Superior temporal gyrus (tissue), 1 donor: ENCODE measurements at regions not wholly inside any gene's neighbourhood (a gene's known extent, or its start where the extent isn't known, plus 50 kb on each side); places are given as distances from the start of the nearest gene placed in this dataset.
A peak's percentile ranks its signal among the peaks of the same experiment; 100 is the strongest.
"Not testable (repeated sequence)": the region's sequence is repeated elsewhere in the genome, so short reads cannot be mapped to it uniquely, and the experiment has no call there.

ENCODE experiments used
- DNase-seq: peaks from one replicate; pipeline ENCODE4 v3.0.0-alpha.2; 2016; ENCODE audit errors: extremely low spot score

DNA sequence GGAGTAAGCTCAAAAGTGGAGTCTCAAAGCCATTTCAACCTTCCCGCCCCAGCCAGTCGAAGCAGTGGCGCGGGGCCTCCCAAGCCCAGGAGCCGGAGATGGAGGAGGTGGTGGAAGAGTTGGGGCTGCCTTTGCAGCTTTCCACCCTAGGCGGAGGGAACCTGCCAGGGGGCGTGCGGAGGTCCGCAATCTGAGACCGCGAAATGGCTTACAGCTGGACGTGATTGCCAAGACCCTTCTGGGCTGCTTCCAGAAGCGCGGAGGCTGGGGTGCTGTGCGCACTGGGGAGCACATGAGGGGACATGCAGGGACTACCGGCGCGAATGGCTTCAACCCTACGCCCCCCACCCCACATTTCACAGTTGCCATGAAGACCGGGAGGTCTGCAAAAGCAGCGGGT lies 86.2 kb downstream of the PRR15 start:
- DNase-seq, result no peak

GRCh38 chr7:29651477-29651876 lies 87.8 kb downstream of the PRR15 start:
- no peak for DNase-seq

GRCh38 chr7:29652556-29652955 lies 88.9 kb downstream of the PRR15 start:
- DNase-seq, result no peak

DNA sequence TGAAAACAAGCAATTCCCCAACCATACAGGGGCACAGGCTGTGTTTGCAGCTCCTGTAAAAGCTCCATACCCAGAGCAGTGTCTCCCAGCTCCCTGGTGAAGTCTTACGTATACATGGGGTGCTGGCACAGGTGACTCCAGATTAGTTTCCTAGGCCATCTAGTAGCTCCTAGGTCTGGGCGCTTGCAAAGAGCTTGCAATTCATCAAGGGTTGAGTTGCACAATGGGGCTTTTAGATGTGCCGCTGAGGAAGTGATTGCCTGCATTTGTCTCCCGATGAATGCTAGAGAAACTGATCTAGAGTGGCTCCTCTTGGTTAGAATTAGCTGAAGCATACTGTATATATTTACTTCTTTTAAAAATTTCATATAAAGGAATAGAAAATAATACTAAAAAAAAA lies 90.7 kb downstream of the PRR15 start:
- DNase-seq, result peak; percentile 24

DNA sequence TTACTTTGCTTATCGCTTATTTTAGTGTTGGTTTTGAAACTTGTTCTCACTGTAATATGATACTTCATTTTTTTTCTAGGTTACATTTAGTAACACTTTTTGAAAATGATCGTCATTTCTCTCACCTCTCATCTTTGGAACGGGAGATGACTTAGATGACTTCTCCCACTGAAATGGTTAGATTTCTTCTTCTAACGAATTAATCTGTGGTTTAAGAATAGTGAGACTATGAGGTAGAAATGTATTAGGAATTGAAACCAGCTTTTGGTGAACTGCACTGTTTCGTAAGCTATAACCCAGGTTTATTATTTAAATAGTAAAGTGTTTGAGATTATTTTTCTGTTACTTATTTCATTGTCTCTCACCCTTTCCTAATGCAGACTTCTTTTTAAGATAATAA lies 93.7 kb downstream of the PRR15 start:
- no peak for DNase-seq

DNA sequence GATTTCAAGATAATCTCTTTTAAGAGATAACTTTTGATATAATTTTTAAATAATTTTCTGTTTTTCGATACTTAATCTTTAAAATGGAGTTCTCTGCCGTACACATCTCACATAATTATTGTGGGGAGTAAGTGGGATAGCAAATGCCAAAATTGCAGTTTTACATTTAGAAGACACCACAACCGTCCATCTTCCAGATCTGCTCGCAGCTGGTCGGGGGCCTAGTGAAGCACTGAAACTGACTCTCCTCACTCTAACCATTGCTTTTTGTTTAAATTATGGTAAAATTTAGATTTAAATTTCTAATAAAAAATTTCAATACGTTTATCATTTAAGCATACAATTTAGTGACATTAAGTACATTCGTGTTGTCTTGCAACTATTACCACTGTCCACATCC lies 94.2 kb downstream of the PRR15 start:
- no peak for DNase-seq

DNA sequence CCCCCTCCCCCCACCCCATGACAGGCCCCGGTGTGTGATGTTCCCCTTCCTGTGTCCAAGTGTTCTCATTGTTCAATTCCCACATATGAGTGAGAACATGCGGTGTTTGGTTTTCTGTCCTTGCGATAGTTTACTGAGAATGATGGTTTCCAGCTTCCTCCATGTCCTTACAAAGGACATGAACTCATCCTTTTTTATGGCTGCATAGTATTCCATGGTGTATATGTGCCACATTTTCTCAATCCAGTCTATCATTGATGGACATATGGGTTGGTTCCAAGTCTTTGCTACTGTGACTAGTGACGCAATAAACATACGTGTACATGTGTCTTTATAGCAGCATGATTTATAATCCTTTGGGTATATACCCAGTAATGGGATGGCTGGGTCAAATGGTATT lies 95.6 kb downstream of the PRR15 start:
- DNase-seq, result not testable (repeated sequence)

DNA sequence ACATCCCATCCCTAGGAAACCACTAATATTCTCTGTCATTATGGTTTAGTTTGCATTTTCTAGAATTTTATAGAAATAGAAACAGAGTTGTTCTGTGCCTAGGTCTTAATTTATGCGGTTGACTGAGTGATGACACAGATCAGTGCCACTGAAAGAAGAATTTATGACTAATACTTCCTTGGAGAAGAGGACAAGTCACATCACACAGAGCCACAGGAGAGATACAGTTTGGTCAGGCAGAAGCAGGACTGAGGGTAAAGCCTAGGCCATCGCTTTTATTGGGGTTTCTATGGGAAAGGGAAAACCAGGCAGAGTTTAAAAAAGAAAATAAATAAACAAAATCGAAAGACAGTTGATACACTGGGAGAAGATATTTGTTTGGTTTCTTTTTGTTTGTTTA lies 99.3 kb downstream of the PRR15 start:
- not testable (repeated sequence) for DNase-seq

GRCh38 chr7:29664999-29665398 lies 101.4 kb downstream of the PRR15 start:
- DNase-seq, result not testable (repeated sequence)

- not testable (repeated sequence) for DNase-seq
Observed at GRCh38 chr7:29667096-29667669, 103.5 kb downstream of the PRR15 start.

GRCh38 chr7:29671286-29671685 lies 107.7 kb downstream of the PRR15 start:
- not testable (repeated sequence) for DNase-seq

GRCh38 chr7:29673635-29674034 lies 110.0 kb downstream of the PRR15 start:
- not testable (repeated sequence) for DNase-seq

- DNase-seq, result not testable (repeated sequence)
Observed at GRCh38 chr7:29674626-29675025, 111.0 kb downstream of the PRR15 start.

DNA sequence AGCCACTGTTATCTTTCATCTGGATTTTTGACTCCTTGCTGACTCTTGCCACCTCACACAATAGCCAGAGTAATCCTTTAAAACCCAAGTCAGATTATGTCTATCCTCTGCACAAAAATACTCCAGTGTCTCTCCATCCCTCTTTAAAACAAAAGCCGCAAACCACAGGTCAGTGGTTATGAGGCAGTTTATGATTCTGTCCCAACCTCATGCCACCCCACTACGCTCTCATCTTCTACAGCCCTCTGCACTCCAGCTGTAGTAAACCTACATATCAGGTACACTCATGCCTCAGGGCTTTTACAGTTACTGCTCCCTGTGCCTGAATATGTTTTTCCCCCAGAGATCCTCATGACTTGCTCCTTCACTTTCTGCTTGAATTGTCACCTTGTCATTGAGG lies 113.6 kb downstream of the PRR15 start:
- not testable (repeated sequence) for DNase-seq

GRCh38 chr7:29679963-29680362 lies 116.3 kb downstream of the PRR15 start:
- not testable (repeated sequence) for DNase-seq

DNA sequence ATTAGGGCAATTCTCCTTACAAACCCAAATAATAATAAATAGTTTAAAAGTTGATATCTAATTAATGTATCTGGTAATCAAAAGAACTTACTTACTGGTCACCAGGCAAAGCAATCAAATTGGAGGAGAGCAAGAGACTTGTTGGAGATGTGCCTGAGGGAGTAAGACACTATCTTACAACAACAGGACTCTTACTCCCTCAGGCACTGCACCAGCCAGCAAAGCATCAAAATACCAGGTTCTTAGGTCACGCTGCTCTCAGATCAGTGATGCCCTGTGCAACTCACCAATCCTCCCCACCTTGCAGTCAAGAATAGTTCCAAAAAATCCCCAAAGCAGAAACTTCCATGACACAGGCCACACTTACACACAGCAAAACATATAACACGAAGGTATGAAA lies 117.0 kb downstream of the PRR15 start:
- DNase-seq, result not testable (repeated sequence)

DNA sequence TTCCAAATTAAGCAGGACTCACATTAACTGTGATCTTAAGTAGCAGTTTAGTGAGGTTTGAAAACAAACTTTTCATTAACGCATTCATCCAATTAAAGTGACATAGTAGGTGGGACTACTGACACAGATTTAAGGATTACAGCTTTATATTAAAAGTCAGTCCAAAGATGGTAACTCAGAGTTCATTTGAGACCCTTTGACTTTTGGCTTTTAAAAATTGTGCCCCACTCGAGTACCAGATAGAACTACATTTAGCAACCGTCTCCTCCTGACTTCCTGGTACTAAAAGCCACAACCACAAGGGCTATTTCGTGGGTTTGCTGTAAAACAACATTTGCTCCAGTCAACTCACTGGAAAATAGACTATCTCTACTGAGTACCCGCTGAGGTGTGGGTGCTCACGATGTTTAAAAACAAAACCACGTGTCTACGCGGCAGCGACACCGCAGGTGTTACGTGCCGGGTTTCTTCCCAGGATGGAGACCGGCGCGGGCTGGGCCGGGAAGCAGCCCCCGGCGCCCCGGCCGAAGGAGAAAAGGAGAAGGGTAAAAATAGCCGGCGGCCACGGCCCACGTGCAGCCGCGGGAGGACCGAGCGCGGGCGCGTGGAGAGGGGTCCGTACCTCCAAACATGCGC lies 120.6 kb downstream of the PRR15 start:
- peak; percentile 30 for DNase-seq

DNA sequence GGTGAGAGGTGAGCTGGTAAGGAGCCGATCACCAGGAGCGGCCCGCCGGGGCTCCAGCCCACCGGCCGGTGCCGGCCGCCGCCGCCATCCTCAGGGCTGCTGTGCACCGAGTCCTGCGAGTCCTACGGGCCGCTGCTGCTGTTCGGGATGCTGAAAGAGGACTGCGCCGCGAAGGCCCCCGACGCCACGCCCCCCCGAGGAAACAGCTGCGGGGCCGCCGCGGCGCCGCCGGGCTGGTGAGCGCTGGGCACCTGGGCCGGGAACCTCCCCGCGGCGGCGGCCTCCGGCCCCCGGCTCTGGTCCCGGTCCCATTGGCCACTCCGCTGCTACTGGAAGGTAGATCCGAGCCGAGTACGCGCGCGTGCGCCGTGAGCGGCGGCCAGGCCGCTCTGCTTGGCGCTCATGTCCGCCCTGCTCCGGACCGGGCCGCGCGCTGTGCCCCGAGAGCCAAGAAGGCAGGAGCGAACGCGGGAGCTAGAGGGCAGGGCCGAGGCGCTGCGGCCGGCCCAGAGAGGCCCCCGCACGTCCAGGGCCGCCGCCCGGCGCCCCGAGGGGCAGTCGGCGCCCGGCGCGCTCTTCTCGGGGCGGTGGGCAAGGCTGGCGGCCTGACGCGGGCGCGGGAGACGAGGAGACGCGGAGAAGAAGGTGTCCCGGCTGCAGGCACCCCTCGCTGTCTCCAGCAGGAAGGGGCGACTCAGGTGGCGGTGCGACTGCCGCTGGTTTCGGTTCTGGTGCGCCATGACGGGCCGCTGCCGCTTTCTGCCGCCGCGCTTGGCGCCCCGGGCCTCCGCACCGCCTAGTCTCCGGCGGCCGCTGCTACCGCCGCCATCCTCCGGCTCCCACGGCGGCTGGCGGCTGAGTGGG lies 121.3 kb upstream of the WIPF3 start:
- peak; percentile 59 for DNase-seq

- peak; percentile 18 for DNase-seq
Observed at GRCh38 chr7:29685651-29686271, 120.5 kb upstream of the WIPF3 start.

- not testable (repeated sequence) for DNase-seq
Observed at GRCh38 chr7:29690510-29690909, 115.8 kb upstream of the WIPF3 start.

DNA sequence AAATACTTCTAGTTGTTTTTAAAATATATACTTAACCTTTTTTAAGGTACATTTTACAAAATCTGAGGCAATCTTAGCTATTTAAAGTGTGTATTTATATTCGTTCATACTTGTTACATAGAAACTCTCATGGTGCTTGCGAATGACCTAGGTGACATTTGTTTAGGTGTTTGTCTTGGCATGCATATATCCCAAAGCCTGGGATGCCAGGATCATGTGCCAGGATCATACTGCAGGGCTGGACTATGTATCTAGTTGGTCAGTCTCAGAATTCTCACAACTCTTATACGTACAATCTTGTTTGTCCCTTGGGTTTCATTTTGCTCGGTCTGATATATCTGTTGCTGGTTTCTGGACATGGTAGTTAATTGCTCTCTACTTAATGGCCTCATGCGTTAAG lies 109.9 kb upstream of the WIPF3 start:
- not testable (repeated sequence) for DNase-seq

DNA sequence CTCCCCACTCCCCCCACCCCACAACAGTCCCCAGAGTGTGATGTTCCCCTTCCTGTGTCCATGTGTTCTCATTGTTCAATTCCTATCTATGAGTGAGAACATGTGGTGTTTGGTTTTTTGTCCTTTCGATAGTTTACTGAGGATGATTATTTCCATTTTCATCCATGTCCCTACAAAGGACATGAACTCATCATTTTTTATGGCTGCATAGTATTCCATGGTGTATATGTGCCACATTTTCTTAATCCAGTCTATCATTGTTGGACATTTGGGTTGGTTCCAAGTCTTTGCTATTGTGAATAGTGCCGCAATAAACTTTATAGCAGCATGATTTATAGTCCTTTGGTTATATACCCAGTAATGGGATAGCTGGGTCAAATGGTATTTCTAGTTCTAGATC lies 106.6 kb upstream of the WIPF3 start:
- not testable (repeated sequence) for DNase-seq
